Lower leg skin (tissue), 3 donors: ENCODE measurements at regions not wholly inside any gene's neighbourhood (a gene's known extent, or its start where the extent isn't known, plus 50 kb on each side); places are given as distances from the start of the nearest gene placed in this dataset.

Experiments used
- POLR2A ChIP-seq, 2 donors: fragments of 450-650 bp; IDR thresholded peaks; one replicate each; pipeline ENCODE4 v1.6.1; 2016 to 2017; ENCODE audit warnings: antibody characterized with exemption in 2 of 2, mild to moderate bottlenecking in 1 of 2, moderate library complexity in 1 of 2
- TF ChIP-seq, protein P1 (sequence below), 3 donors: fragments of 450-650 bp; IDR thresholded peaks; one replicate each; pipeline ENCODE4 v1.5.1; 2016; ENCODE audit warnings: antibody characterized with exemption in 3 of 3, mild to moderate bottlenecking in 3 of 3, moderate library complexity in 2 of 3

DNA sequence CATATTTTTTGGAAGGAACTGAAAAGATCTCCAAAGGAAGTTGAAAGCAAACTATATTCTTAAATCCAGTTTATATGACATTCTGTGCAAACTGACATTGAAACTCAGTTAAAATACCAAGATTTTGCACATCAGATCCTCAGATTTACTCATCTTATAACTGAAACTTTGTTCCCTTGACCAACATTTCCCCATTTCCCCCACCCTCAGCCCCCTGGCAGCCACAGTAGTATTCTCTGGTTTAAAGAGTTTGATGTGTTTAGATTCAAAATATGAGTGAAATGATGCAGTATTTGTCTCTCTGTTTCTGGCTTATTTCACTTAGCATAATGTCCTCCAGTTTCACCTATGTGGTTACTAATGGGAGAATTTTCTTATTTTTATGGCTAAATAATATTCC is 99.2 kb upstream of the ITGA4 start:
- TF ChIP-seq, protein P1, sequence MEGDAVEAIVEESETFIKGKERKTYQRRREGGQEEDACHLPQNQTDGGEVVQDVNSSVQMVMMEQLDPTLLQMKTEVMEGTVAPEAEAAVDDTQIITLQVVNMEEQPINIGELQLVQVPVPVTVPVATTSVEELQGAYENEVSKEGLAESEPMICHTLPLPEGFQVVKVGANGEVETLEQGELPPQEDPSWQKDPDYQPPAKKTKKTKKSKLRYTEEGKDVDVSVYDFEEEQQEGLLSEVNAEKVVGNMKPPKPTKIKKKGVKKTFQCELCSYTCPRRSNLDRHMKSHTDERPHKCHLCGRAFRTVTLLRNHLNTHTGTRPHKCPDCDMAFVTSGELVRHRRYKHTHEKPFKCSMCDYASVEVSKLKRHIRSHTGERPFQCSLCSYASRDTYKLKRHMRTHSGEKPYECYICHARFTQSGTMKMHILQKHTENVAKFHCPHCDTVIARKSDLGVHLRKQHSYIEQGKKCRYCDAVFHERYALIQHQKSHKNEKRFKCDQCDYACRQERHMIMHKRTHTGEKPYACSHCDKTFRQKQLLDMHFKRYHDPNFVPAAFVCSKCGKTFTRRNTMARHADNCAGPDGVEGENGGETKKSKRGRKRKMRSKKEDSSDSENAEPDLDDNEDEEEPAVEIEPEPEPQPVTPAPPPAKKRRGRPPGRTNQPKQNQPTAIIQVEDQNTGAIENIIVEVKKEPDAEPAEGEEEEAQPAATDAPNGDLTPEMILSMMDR (IDR thresholded peaks at IDR 0.05) = no peak
- no peak for TF ChIP-seq POLR2A (IDR thresholded peaks at IDR 0.05)
